GM23338 (cell line): ENCODE measurements at regions not wholly inside any gene's neighbourhood (a gene's known extent, or its start where the extent isn't known, plus 50 kb on each side); places are given as distances from the start of the nearest gene placed in this dataset.

Source experiments
- ATAC-seq: fragments of 200-7000 bp; cut with Tn5 transposase; 3 replicates; pipeline ENCODE4 v1.9.1; 2020
- DNase-seq: peaks from one replicate; pipeline ENCODE4 v3.0.0-alpha.2; 2015; ENCODE audit warnings: low spot score
- H2AFZ ChIP-seq: fragments of 200-600 bp; sonication (generic); 2 replicates; pipeline ENCODE4 v1.8.0; 2016; ENCODE audit warnings: antibody characterized with exemption, mild to moderate bottlenecking, moderate library complexity
- H3F3A ChIP-seq: fragments of 200-600 bp; sonication (generic); replicated peaks from 2 replicates; pipeline ENCODE4 v1.8.0; 2017; ENCODE audit warnings: antibody characterized with exemption, mixed run types, low read depth
- H3K27ac ChIP-seq: fragments of 200-600 bp; sonication (generic); 2 replicates; pipeline ENCODE4 v1.6.1; 2016; ENCODE audit warnings: low read depth
- H3K27me3 ChIP-seq: fragments of 200-600 bp; sonication (generic); 2 replicates; pipeline ENCODE4 v1.8.0; 2016; ENCODE audit warnings: mild to moderate bottlenecking, mixed run types, moderate library complexity; ENCODE audit not compliant: insufficient read depth
- H3K36me3 ChIP-seq: fragments of 200-600 bp; sonication (generic); 2 replicates; pipeline ENCODE4 v1.8.0; 2016; ENCODE audit warnings: mild to moderate bottlenecking; ENCODE audit not compliant: insufficient read depth
- H3K4me1 ChIP-seq: fragments of 200-600 bp; sonication (generic); 2 replicates; pipeline ENCODE4 v1.8.0; 2016; ENCODE audit warnings: mild to moderate bottlenecking, moderate library complexity; ENCODE audit not compliant: insufficient read depth
- H3K4me2 ChIP-seq: fragments of 200-600 bp; sonication (generic); 2 replicates; pipeline ENCODE4 v1.7.1; 2017; ENCODE audit warnings: mixed run types
- H3K4me3 ChIP-seq: fragments of 200-600 bp; sonication (generic); 2 replicates; pipeline ENCODE4 v1.6.1; 2016; ENCODE audit warnings: mixed run types
- H3K79me2 ChIP-seq: fragments of 200-600 bp; sonication (generic); replicated peaks from 2 replicates; pipeline ENCODE4 v1.8.0; 2017; ENCODE audit warnings: mild to moderate bottlenecking; ENCODE audit not compliant: insufficient read depth
- H3K9me2 ChIP-seq: fragments of 200-600 bp; sonication (generic); 2 replicates; pipeline ENCODE4 v1.8.0; 2017; ENCODE audit not compliant: insufficient read depth
- H4K20me1 ChIP-seq: fragments of 200-600 bp; sonication (generic); replicated peaks from 2 replicates; pipeline ENCODE4 v1.8.0; 2017; ENCODE audit warnings: mild to moderate bottlenecking; ENCODE audit not compliant: insufficient read depth
- H3K27ac Mint-ChIP-seq: 2 replicates; pipeline ENCODE4 v1.8.0; 2020; ENCODE audit warnings: inconsistent platforms, mild to moderate bottlenecking, moderate library complexity, mixed read lengths
- H3K27me3 Mint-ChIP-seq: 3 replicates; pipeline ENCODE4 v1.8.0; 2022; ENCODE audit warnings: low read depth, mild to moderate bottlenecking, moderate library complexity, mixed read lengths, inconsistent platforms; ENCODE audit not compliant: insufficient read depth, poor library complexity
- H3K36me3 Mint-ChIP-seq: 3 replicates; pipeline ENCODE4 v1.8.0; 2021; ENCODE audit warnings: low read depth, mild to moderate bottlenecking, inconsistent platforms, moderate library complexity, mixed read lengths
- H3K4me1 Mint-ChIP-seq: 3 replicates; pipeline ENCODE4 v1.8.0; 2020; ENCODE audit warnings: mild to moderate bottlenecking, inconsistent platforms, mixed read lengths
- H3K4me3 Mint-ChIP-seq: 3 replicates; pipeline ENCODE4 v1.8.0; 2021; ENCODE audit warnings: moderate library complexity, mild to moderate bottlenecking, inconsistent platforms, mixed read lengths
- H3K9me3 Mint-ChIP-seq: 3 replicates; pipeline ENCODE4 v1.8.0; 2020; ENCODE audit warnings: moderate library complexity, mild to moderate bottlenecking, inconsistent platforms, mixed read lengths
- CREB1 ChIP-seq: fragments of 250-450 bp; sonication (Bioruptor Pico); IDR thresholded peaks from 2 replicates; pipeline ENCODE4 v1.5.0; 2020; ENCODE audit warnings: low read depth, mild to moderate bottlenecking, moderate library complexity
- EZH2 ChIP-seq: fragments of 200-600 bp; sonication (generic); IDR thresholded peaks from one replicate; pipeline ENCODE4 v1.8.0; 2017; ENCODE audit warnings: antibody characterized with exemption, mild to moderate bottlenecking, low read depth; ENCODE audit not compliant: unreplicated experiment
- JUNB ChIP-seq: IDR thresholded peaks from one replicate; pipeline ENCODE4 v1.6.1; 2016; ENCODE audit warnings: antibody characterized with exemption; ENCODE audit not compliant: unreplicated experiment
- POLR2AphosphoS5 ChIP-seq: IDR thresholded peaks from 2 replicates; pipeline ENCODE4 v1.6.1; 2016; ENCODE audit warnings: antibody characterized with exemption, low read depth
- REST ChIP-seq: IDR thresholded peaks from one replicate; pipeline ENCODE4 v1.6.1; 2018; ENCODE audit warnings: antibody characterized with exemption; ENCODE audit not compliant: unreplicated experiment
- STAT1 ChIP-seq: IDR thresholded peaks from one replicate; pipeline ENCODE4 v1.6.1; 2016; ENCODE audit warnings: antibody characterized with exemption; ENCODE audit not compliant: unreplicated experiment
- ZNF114 ChIP-seq: fragments of 250-450 bp; sonication (Bioruptor Pico); IDR thresholded peaks from 2 replicates; pipeline ENCODE4 v1.5.0; 2020; ENCODE audit warnings: mild to moderate bottlenecking, moderate library complexity
- ZNF331 ChIP-seq: fragments of 250-450 bp; sonication (Bioruptor Pico); IDR thresholded peaks from 2 replicates; pipeline ENCODE4 v1.5.0; 2020; ENCODE audit warnings: low read depth, mild to moderate bottlenecking, moderate library complexity
- TF ChIP-seq, protein P1 (sequence below), 2 experiments: fragments of 200-600 bp in 1 of 2; sonication (generic) in 1 of 2; conservative IDR thresholded peaks; 2 replicates each; pipeline versions ENCODE4 v1.5.1 to v1.6.1; 2016 to 2017; ENCODE audit warnings: antibody characterized with exemption in 2 of 2, low read depth in 2 of 2, mild to moderate bottlenecking in 2 of 2, moderate library complexity in 1 of 2
- TF ChIP-seq, protein P2 (sequence below): fragments of 250-450 bp; sonication (Bioruptor Pico); IDR thresholded peaks from 2 replicates; pipeline ENCODE4 v1.5.0; 2020; ENCODE audit warnings: mild to moderate bottlenecking, moderate library complexity

DNA sequence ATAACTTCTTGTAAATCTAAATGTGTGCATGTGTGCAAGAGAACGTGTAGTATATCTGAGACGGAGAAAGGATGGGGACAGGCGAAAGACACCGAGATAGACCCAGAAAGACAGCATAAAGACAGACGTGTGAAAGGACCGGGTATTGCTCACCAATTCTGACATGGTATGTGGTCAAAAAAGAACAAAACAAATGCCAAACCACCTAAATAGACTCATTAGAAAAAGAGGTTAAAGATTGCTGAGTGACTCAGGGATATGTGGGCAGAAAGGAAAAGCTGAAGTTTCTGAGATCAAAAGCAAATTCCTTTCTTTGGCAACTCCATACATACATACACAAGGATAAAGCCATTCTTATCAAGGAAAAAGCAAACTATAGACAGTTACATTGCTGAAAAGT lies 179.7 kb upstream of the TSC22D1 start:
- Histone ChIP-seq H3K4me2 (no peak overlapping the region), H3K4me1 (no peaks in the 10 kb centered on the region), H2AFZ (no peak overlapping the region), H4K20me1 (no peaks in the 10 kb centered on the region), H3K27me3 (no peaks in the 10 kb centered on the region), H3K4me3 (no peak overlapping the region), H3K27ac (no peak overlapping the region), H3K36me3 (no peaks in the 10 kb centered on the region), H3K9me2 (no peaks in the 10 kb centered on the region), H3F3A (no peaks in the 10 kb centered on the region), H3K79me2 (no peaks in the 10 kb centered on the region)
- H3K27ac Mint-ChIP-seq, result peak overlapping the region; percentile 24; the same call in 1 of the 2 replicates
- H3K36me3 Mint-ChIP-seq, result no peaks in the 10 kb centered on the region
- H3K4me3 Mint-ChIP-seq, result no peak overlapping the region
- TF ChIP-seq STAT1 (no peak), ZNF114 (CRISPR knock-in tag) (no peak), CREB1 (CRISPR knock-in tag) (no peak)
- no peaks in the 10 kb centered on the region for H3K9me3 Mint-ChIP-seq
- peaks cover 17% of the 10 kb centered on the region; the same call in 2 of the 3 replicates for H3K4me1 Mint-ChIP-seq
- H3K27me3 Mint-ChIP-seq, result peaks cover 5% of the 10 kb centered on the region
- no peak for DNase-seq
- no peak for ATAC-seq

- TF ChIP-seq REST (no peak), ZNF114 (CRISPR knock-in tag) (no peak), STAT1 (no peak), ZNF331 (no peak), JUNB (no peak), POLR2AphosphoS5 (no peak), EZH2 (no peak), CREB1 (CRISPR knock-in tag) (no peak)
- TF ChIP-seq, protein P1, sequence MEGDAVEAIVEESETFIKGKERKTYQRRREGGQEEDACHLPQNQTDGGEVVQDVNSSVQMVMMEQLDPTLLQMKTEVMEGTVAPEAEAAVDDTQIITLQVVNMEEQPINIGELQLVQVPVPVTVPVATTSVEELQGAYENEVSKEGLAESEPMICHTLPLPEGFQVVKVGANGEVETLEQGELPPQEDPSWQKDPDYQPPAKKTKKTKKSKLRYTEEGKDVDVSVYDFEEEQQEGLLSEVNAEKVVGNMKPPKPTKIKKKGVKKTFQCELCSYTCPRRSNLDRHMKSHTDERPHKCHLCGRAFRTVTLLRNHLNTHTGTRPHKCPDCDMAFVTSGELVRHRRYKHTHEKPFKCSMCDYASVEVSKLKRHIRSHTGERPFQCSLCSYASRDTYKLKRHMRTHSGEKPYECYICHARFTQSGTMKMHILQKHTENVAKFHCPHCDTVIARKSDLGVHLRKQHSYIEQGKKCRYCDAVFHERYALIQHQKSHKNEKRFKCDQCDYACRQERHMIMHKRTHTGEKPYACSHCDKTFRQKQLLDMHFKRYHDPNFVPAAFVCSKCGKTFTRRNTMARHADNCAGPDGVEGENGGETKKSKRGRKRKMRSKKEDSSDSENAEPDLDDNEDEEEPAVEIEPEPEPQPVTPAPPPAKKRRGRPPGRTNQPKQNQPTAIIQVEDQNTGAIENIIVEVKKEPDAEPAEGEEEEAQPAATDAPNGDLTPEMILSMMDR (conservative IDR thresholded peaks at IDR 0.05; ENCODE audit: low read depth in 2 of 2), result no peak
- TF ChIP-seq, protein P2, sequence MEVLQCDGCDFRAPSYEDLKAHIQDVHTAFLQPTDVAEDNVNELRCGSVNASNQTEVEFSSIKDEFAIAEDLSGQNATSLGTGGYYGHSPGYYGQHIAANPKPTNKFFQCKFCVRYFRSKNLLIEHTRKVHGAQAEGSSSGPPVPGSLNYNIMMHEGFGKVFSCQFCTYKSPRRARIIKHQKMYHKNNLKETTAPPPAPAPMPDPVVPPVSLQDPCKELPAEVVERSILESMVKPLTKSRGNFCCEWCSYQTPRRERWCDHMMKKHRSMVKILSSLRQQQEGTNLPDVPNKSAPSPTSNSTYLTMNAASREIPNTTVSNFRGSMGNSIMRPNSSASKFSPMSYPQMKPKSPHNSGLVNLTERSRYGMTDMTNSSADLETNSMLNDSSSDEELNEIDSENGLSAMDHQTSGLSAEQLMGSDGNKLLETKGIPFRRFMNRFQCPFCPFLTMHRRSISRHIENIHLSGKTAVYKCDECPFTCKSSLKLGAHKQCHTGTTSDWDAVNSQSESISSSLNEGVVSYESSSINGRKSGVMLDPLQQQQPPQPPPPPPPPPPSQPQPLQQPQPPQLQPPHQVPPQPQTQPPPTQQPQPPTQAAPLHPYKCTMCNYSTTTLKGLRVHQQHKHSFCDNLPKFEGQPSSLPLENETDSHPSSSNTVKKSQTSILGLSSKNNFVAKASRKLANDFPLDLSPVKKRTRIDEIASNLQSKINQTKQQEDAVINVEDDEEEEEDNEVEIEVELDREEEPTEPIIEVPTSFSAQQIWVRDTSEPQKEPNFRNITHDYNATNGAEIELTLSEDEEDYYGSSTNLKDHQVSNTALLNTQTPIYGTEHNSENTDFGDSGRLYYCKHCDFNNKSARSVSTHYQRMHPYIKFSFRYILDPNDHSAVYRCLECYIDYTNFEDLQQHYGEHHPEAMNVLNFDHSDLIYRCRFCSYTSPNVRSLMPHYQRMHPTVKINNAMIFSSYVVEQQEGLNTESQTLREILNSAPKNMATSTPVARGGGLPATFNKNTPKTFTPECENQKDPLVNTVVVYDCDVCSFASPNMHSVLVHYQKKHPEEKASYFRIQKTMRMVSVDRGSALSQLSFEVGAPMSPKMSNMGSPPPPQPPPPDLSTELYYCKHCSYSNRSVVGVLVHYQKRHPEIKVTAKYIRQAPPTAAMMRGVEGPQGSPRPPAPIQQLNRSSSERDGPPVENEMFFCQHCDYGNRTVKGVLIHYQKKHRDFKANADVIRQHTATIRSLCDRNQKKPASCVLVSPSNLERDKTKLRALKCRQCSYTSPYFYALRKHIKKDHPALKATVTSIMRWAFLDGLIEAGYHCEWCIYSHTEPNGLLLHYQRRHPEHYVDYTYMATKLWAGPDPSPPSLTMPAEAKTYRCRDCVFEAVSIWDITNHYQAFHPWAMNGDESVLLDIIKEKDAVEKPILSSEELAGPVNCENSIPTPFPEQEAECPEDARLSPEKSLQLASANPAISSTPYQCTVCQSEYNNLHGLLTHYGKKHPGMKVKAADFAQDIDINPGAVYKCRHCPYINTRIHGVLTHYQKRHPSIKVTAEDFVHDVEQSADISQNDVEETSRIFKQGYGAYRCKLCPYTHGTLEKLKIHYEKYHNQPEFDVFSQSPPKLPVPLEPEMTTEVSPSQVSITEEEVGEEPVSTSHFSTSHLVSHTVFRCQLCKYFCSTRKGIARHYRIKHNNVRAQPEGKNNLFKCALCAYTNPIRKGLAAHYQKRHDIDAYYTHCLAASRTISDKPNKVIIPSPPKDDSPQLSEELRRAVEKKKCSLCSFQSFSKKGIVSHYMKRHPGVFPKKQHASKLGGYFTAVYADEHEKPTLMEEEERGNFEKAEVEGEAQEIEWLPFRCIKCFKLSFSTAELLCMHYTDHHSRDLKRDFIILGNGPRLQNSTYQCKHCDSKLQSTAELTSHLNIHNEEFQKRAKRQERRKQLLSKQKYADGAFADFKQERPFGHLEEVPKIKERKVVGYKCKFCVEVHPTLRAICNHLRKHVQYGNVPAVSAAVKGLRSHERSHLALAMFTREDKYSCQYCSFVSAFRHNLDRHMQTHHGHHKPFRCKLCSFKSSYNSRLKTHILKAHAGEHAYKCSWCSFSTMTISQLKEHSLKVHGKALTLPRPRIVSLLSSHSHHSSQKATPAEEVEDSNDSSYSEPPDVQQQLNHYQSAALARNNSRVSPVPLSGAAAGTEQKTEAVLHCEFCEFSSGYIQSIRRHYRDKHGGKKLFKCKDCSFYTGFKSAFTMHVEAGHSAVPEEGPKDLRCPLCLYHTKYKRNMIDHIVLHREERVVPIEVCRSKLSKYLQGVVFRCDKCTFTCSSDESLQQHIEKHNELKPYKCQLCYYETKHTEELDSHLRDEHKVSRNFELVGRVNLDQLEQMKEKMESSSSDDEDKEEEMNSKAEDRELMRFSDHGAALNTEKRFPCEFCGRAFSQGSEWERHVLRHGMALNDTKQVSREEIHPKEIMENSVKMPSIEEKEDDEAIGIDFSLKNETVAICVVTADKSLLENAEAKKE, result no peak
- Mint-ChIP-seq H3K27me3 (no peaks in the 10 kb centered on the region), H3K4me1 (peaks cover 2% of the 10 kb centered on the region; the same call in 2 of the 3 replicates), H3K36me3 (no peaks in the 10 kb centered on the region), H3K4me3 (no peak overlapping the region), H3K9me3 (no peaks in the 10 kb centered on the region), H3K27ac (no peak overlapping the region)
- Histone ChIP-seq H3F3A (no peaks in the 10 kb centered on the region), H2AFZ (no peak overlapping the region), H3K79me2 (no peaks in the 10 kb centered on the region), H3K9me2 (0 out of 2 replicates have a peak, but pooled peaks cover 4% of the 10 kb centered on the region), H3K4me3 (no peak overlapping the region), H3K36me3 (no peaks in the 10 kb centered on the region), H3K27me3 (no peaks in the 10 kb centered on the region), H3K4me1 (no peaks in the 10 kb centered on the region), H3K27ac (no peak overlapping the region), H4K20me1 (no peaks in the 10 kb centered on the region), H3K4me2 (no peak overlapping the region)
- DNase-seq (no peak), ATAC-seq (no peak)
These were observed 176.0 kb upstream of the TSC22D1 start for GRCh38 chr13:44752164-44752563.
